ENCODE measurements at regions not wholly inside any gene's neighbourhood (a gene's known extent, or its start where the extent isn't known, plus 50 kb on each side); places are given as distances from the start of the nearest gene placed in this dataset.
"Not testable (repeated sequence)": the region's sequence is repeated elsewhere in the genome, so short reads cannot be mapped to it uniquely, and the experiment has no call there.

GRCh38 chr13:30520571-30520970, 54.8 kb upstream of the HMGB1 start:
- no peak for DNase-seq

DNA sequence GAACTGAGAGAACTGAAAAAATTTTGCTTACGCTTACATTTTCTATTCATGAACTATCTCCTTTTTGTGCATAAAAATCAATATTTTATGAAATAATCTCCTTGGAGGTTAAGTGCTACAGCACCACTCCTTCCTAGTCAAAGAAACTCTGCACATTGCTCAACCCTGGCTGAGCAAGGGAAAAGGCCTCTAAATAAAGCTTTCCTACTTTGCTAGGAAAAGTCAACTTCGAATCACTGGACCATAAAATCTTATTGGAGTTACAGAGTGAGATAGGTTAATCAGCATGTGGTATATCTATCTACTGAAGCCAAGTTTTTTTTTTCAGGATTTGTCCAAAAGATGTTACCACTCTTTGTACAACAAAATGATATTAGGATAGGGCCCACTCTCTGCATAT, 57.5 kb upstream of the HMGB1 start:
- peak; percentile 64 for DNase-seq

- not testable (repeated sequence) for DNase-seq
Observed at GRCh38 chr13:30523817-30524216, 58.1 kb upstream of the HMGB1 start.

DNA sequence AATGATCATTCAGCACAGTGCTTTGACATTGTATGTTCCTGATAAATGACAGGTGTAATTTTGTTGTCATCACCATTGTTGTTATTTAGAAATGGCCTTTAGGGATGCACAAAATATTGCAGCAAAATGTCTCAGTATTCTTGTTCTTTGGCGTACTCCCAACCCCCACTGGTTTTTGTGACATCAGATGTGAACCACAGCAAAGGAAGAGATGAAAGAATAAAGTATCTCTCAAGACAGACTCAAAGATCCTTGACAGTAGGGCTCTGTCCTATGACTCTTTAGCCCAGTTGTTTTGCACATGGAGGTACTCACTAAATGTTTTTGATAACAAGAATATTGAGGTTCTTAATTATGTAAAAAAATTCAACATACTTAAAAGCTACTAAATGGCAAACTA, 59.5 kb upstream of the HMGB1 start:
- DNase-seq, result not testable (repeated sequence)

DNA sequence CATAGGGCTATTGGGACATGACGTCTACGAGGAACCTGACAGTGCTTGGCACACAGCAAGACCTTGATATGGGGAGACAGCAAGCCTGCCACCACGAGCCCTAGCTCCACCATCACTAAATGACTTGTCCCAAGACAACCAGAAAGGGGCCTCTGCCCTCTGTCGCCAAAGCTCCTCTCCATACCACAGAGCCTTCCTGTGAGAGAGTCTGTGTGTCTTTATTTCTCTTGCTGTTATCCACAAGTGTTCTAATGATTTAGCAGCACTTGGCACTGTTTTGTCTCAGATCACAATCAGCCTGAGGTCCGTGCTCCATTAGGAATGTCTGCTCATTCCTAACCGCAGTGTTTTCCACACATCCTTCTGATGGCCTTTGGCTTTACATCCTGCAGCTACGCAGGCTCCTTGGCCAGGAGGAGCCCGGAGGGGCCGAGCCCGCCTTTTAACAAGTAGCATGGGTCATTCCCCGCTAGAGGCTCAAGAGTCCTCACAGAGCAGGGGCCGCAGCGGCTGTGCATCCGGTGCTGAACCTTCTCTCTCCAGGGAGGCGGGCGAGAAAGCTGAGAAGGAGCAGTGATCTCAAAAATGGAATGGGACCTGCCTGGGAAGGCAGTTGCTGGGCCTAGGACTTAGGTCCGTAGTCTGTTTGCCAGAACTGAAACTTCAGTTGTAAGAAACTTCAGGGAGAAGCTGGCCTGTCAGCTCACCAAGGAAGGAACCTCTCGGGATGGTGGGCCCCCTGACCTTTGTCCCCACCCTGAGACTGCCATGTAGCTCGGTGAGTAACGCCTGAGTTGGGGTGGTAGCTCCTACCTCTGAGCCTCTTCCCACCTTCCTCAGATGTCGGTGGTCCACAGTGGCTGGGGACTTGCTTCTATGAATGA, 61.1 kb upstream of the HMGB1 start:
- no peak for DNase-seq

GRCh38 chr13:30529085-30529834, 63.5 kb upstream of the HMGB1 start:
- no peak for DNase-seq

DNA sequence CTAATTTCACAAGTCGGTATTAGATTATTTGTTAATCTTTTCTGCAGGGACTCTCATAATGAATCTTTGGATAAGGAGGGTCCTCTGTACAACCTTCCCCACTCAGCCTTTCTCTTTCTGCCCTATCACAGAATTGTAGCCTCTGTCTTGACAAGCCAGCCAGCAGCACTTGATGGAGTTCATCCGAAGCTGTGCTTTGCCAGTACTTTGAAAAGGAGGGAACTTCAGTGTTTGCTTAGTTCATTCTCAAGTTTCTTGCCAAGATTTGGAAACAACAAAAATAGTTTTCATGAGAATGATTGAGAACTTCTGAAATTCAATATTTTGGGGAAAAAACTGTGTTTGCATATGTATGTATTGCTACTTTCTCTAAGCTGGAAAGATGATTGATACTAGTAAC, 69.3 kb upstream of the HMGB1 start:
- no peak for DNase-seq

GRCh38 chr13:30545320-30545719, 72.4 kb upstream of the USPL1 start:
- DNase-seq, result no peak

GRCh38 chr13:30548046-30548445, 69.7 kb upstream of the USPL1 start:
- DNase-seq, result not testable (repeated sequence)

DNA sequence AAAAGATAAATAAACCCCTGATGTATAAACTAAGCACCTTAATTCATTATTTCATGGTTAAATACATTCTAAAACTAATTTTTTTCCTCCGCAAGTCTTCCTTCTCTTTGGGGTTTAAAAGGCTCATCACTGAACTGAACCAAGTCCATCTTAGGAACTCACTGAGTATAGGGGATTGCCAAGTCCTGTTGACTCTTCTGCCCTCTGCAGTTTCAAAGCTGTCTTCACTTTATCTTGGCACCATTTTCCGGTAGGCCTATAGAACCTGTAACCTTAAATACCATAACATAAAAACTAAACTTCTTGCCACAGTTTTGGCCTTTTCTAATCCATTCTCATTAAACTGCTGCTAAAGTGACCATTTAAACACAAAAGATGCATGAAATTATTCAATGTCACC, 66.5 kb upstream of the USPL1 start:
- DNase-seq, result peak; percentile 22

- no peak for DNase-seq
Observed at GRCh38 chr13:30552567-30552966, 65.2 kb upstream of the USPL1 start.

GRCh38 chr13:30559274-30559673, 58.4 kb upstream of the USPL1 start:
- no peak for DNase-seq

GRCh38 chr13:30560212-30560611, 57.5 kb upstream of the USPL1 start:
- no peak for DNase-seq

DNA sequence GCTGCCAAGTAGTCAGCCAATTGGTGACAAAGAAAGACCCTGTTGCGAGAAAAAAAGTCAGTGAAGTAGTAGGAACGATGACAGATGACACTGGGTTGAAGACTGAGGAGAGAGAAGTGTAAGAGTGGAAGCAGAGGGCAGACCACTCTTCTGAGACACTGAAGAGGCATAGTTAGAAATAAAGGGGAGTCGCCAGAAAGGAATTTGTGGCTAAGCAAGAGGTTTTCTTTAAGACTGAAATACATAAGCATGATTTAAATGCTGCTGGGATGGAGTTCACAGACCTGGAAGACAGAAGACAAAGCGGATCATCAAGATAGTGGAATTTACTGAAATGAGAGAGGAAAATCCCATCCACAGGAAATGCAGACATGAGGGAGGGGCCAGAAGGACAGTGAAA, 56.2 kb upstream of the USPL1 start:
- no peak for DNase-seq

- DNase-seq, result no peak
Observed at GRCh38 chr13:30564489-30564888, 53.2 kb upstream of the USPL1 start.

GRCh38 chr13:30565658-30566057, 52.1 kb upstream of the USPL1 start:
- DNase-seq, result no peak

DNA sequence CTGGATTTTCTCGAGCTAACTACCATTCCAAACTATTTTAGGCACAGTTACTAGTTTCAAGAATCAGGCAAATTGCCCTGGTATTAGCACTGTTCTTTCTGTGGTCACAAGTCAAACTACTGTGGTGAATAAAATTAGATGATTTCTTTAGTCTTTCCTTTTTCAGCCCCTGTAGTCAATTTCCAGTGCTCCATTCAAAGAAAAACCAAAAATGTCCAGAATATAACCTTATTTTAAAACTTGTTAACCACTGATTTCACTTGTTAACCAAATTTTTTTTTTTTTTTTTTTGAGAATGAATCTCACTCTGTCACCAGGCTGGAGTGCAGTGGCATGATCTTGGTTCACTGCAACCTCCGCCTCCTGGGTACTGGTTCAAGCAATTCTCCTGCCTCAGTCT, 50.6 kb upstream of the USPL1 start:
- no peak for DNase-seq
